ENCODE measurements at regions not wholly inside any gene's neighbourhood (a gene's known extent, or its start where the extent isn't known, plus 50 kb on each side); places are given as distances from the start of the nearest gene placed in this dataset.
"Not testable (repeated sequence)": the region's sequence is repeated elsewhere in the genome, so short reads cannot be mapped to it uniquely, and the experiment has no call there.

GRCh38 chr4:189548484-189549125 lies 392.1 kb upstream of the FRG1 start:
- no peak for DNase-seq

DNA sequence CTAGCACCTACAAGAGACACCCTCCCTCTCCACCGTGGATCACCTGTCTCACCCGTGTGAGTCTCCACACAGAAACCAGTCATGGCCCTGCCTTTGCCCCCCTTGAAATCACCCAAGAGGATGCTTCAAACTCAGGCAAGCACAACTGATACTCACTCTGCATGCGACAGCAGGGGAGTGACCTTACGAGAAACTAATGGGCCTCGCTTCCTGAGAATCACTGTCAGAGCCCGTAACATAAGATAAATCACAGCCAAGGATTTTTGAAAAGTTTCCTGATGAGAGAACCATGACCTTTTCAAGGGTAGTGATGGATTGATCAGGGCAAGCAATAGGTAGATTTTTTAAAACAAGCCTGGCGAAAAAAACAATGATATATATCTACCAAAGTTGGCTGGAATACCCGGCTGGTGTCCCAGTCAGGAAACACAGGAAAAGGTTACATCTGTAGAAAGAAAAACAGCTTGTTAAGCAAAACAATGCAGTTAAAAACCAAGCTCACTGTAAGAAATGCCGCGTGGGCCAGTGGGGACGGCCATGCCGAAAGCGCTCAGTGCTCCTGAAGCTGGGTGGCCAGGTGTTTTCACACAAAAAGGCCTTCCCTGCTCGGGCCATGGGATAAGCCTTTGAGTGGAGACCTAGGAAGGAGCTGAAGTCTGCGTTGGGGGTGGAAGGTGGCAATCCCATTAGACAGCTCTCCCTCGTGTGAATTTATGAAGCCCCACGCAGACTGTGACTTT lies 388.6 kb upstream of the FRG1 start:
- not testable (repeated sequence) for DNase-seq

- DNase-seq, result not testable (repeated sequence)
Measured at GRCh38 chr4:189560605-189561004, 380.1 kb upstream of the FRG1 start.

DNA sequence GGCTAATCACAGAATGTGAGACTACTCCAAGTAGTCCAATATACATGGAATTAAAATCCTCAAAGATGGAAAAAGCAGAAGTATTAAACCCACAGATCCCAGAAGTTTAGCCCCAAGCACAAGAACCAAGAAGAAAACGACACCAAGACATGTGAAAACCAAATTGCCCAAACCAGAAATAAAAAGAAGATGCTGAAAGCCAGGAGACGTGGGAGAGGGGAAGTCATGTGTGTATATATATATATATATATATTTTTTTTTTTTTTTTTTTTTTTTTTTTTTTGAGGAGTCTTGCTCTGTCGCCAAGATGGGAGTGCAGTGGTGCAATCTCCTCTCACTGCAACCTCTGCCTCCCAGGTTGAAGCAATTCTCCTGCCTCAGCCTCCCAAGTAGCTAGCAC lies 376.9 kb upstream of the FRG1 start:
- DNase-seq, result not testable (repeated sequence)

DNA sequence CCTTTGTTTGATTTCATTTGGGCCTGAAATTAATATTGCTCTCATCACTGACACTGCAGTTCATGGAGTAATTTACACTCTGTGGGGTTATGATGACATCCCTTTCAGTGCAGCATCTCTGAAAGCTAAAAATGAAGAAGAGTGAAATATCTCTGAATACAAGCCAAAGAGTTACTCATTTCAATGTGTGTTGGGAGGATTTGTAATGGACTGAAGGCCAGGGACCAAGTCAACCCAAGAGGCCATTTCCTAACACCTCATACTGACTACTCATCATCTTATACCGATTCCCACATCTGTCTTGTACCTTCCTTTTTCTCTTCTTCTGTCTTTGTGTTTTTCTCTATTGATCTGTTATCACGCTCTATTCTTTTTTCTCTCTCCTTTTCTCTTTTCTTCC lies 374.4 kb upstream of the FRG1 start:
- DNase-seq, result not testable (repeated sequence)

DNA sequence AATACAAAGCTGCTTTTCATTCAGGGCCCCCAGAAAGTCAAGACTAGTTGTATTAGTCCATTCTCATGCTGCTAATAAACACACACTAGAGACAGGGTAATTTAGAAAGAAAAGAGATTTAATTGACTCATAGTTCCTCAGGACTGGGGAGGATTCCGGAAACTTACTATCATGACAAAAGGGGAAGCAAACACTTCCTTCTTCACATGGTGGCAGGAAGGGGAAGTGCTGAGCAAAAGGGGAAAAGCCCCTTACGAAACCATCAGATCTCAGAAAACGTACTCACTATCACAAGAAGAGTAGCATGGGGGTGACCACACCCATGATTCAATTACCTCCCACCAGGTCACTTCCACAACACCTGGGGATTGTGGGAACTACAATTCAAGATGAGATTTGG lies 373.8 kb upstream of the FRG1 start:
- not testable (repeated sequence) for DNase-seq

DNA sequence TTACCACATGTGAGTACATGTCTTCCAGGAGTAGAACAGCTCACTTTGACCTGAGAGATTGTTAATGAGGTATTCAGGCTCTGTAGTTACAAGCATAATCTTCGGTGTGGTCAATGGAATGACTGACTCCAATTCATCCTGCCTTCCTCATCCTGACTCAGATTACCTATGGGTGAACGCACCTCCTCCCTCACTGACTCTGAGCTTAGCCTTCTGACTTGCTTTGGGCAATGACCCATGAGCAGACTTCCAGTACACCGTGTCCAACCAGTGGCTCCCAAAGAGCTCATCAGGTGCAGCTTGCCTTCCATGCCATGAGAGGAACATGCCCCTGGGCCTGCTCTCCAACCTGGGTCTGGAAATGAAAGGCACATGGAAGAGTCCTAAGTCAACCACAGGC lies 361.0 kb upstream of the FRG1 start:
- not testable (repeated sequence) for DNase-seq

DNA sequence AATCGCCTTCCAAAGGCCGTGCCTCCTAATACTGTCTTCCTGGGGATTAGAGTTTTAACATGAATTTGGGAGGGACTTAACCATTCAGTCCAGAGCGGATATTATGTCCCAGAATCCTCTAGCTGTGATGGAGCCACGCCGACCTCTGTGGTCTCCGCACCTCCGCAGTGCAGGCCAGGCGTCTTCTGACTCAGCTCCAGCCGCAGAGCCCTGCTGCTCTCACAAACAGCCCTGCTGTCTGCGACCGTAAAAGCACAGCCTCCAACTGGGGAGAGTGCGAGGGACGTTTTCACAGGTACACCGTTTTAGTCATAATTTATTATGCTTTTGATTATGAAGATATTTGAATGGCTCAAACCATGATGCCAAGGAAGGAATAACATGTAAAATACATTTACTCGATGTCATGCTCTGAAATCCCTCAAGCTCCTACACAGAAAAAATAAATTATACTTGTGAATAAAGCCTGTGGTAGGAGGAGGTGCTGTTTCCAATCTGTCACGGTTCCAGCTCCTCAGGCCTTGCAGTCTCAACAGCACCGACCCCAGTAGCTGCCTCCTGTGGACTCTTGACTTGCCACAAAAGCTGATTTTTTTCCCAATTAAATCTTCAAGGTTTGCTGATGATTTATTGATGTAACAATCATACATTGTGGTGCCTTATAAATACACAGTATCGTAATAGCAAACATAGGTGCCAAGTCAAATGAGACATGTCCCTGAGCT lies 353.6 kb upstream of the FRG1 start:
- peak; percentile 15 for DNase-seq

GRCh38 chr4:189589201-189589600 lies 351.5 kb upstream of the FRG1 start:
- not testable (repeated sequence) for DNase-seq

- no peak for DNase-seq
Measured at GRCh38 chr4:189592890-189593289, 347.8 kb upstream of the FRG1 start.

GRCh38 chr4:189597341-189597740 lies 343.3 kb upstream of the FRG1 start:
- no peak for DNase-seq

- no peak for DNase-seq
Measured at GRCh38 chr4:189600264-189600663, 340.4 kb upstream of the FRG1 start.

DNA sequence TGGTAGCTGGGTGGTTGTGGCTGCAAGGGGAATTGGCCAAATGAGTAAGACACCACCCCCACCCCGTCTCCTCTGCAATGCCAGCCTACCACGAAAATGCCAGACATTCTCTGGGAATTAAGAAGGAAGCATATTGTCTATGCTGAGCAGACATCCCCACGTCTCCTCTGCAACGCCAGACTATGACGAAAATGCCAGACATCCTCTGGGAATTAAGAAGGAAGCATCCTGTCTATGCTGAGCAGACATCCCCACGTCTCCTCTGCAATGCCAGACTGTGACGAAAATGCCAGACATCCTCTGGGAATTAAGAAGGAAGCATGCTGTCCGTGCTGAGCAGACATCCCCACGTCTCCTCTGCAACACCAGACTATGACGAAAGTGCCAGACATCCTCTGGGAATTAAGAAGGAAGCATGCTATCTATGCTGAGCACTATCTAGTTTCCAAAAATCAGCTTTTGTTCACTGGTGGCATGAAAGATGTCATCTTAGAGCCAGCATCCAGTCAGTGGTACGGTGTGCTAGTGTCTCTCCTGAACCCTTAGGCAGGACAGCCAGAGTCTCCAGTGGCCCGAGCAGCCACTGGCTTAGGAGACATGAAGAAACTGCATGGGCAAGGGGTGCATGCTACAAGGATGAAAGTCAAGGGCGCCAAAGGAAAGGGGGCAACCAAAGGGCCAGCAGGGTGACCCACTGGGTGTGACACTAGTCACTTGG lies 339.8 kb upstream of the FRG1 start:
- peak; percentile 76 for DNase-seq

DNA sequence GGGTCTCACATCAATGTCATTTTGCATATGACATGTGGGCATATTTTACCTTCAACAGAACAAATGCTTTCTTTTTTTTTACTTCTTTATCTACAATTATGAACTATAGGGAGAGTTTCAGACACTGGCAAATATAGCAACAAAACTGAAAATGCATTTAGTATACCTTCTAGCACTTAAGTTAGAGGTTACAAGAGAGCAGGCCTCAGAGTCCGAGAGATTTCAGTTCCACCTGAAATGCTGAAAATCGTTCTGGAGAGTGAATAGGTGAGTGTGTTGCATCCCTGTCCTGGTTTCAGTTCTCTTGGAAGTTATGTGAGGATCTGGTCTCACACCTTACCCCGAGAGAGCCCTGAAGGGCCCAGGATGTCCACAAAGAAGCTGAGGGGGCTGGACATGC lies 337.8 kb upstream of the FRG1 start:
- not testable (repeated sequence) for DNase-seq

- DNase-seq, result not testable (repeated sequence)
Measured at GRCh38 chr4:189610571-189610970, 330.1 kb upstream of the FRG1 start.

DNA sequence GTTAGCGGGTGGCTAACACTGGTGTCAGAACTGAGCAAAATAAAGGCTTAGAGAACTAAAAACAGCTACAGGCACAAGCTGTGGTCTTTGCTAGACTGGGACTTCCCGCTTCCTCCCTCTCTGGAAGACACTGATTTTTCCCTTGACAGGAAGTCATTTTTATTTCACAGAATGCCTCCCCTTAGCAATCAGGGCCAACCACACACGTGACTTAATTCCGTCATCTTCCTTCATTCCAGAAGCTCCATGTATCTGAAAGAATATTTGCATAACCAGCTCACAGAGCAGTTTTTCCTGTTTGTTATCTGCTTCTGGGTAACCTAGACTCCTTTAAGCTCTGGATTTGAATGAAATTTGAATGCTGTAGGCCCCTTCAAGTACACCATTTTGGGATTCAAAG lies 327.5 kb upstream of the FRG1 start:
- peak; percentile 5 for DNase-seq

- no peak for DNase-seq
Measured at GRCh38 chr4:189615217-189615663, 325.4 kb upstream of the FRG1 start.

- not testable (repeated sequence) for DNase-seq
Measured at GRCh38 chr4:189617741-189618140, 322.9 kb upstream of the FRG1 start.

DNA sequence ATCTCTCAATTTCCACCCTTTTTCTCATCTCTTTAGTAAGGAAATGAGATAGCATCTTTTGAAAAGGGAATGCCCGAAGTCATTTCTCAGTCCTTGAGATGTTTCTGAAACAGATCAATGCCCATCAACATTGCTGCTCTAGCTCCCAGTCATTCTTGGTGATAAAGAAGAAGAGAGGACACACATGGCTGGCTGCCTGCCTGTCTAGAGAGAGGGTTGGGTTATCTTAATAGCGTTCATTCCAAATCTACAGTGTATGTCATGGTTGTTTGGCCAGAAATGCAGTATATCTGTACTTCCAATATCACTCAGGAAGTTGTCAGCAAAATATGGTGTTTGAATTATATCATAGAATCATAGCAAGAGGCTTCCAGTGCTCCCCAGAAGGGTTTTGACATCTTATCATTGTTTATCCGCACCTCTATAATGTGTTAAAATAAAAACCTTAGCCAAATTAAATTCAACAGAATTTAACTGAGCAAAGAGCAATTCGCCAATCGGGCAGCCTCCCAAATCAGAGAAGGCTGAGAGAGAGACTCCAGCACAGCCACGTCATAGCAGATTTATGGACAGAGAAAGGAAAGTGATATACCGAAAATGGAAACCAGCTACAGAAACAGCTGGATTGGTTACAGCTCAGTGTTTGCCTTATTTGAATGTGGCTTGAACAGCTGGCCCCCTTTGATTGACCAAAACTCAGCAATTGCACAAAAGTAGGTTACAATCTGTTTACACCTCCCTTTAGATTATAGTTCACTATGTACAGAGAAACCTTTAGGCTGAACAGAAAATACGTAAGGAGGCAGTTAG lies 321.0 kb upstream of the FRG1 start:
- not testable (repeated sequence) for DNase-seq

DNA sequence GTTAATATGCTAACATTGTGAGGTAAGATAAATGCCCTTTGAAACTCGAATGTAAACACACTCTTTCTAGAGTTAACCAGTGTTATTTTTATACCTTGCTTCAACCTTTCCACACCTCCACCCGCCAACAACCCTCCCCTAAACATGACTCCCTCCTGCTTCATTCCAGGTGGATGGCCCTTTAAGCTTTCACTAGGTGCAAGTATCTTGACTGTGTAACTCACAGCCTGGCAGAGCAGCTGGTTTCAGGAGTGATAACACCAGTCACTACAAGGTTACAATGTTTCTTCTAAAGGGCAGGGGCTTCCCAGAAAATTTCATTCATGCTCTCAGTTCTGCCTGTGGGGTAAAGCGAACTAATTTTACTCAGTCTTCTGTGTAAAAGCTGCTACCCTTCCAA lies 318.1 kb upstream of the FRG1 start:
- not testable (repeated sequence) for DNase-seq

DNA sequence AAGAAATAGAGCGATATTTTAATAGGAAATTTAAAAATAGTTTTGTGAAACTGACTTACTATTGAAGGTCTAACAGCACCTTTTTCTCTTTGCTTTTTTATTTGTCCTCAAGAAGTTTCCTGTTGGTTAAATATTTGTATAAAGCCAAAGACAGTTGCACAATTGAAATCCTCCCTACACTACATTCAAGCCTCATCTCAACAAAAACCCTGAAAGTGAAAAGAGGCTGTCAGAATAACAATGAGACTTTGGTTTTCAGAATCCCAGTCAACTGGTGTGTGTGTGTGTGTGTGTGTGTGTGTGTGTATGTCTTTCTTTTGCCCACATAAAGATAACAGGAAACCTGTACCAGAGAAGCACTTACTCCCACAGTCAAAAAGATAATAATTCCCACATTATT lies 313.6 kb upstream of the FRG1 start:
- DNase-seq, result not testable (repeated sequence)

- DNase-seq, result not testable (repeated sequence)
Measured at GRCh38 chr4:189629733-189630132, 310.9 kb upstream of the FRG1 start.
